NCI-H69 (cell line): ENCODE measurements at regions not wholly inside any gene's neighbourhood (a gene's known extent, or its start where the extent isn't known, plus 50 kb on each side); places are given as distances from the start of the nearest gene placed in this dataset.
"Not testable (repeated sequence)": the region's sequence is repeated elsewhere in the genome, so short reads cannot be mapped to it uniquely, and the experiment has no call there.

Experiments used
- DNase-seq: peaks from one replicate; lab custom pipeline; 2025; lab: John Stamatoyannopoulos, UW

DNA sequence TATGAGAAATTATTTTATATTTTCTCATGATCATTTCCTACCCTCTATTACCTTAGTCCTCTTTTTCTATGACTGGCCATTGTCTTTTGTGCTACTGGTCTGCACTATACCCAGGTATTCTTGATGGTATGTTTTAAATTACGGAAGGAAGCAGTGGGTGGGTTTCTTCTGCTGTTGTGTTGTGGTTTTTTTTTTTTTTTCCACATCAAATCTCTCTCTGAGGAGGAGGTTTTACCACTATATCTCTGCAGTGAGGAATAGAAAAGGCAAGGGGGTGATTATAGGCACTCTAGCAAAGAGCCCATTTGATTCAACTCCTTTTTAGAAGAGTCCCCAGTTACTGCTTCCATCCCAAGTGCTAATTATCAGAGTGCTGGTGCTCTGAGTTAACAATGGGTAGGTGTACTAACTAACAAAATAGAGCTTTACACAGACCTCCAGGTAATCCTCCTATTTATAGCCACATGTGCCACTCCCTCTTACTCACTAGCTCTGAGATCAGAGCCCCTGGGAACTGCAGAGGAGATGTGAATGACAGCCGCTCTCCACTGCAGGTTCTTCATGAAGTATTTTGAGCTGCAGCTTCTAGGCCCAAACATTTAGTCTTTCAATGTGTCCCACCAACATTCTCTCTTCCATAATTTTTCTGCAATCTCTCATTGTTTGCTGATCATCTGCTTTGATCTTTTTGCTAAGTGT, 301.6 kb upstream of the GULP1 start:
- peak; percentile 81 for DNase-seq

DNA sequence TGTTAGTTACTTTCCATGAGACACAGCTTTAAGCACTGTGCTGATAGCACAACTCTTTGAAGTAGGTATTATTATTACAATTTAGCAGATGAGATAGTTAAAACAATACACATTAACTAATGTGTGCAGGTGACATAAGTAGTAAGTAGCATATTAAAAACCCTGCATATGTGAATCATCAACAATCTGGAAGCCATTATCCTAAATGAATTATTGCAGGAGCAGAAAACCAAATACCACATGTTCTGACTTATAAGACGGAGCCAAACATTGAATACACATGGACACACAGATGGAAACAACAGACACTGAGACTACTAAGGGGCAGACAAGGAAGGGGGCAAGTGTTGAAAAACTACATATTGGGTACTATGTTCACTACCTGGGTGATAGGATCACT, 300.3 kb upstream of the GULP1 start:
- DNase-seq = peak; percentile 59

DNA sequence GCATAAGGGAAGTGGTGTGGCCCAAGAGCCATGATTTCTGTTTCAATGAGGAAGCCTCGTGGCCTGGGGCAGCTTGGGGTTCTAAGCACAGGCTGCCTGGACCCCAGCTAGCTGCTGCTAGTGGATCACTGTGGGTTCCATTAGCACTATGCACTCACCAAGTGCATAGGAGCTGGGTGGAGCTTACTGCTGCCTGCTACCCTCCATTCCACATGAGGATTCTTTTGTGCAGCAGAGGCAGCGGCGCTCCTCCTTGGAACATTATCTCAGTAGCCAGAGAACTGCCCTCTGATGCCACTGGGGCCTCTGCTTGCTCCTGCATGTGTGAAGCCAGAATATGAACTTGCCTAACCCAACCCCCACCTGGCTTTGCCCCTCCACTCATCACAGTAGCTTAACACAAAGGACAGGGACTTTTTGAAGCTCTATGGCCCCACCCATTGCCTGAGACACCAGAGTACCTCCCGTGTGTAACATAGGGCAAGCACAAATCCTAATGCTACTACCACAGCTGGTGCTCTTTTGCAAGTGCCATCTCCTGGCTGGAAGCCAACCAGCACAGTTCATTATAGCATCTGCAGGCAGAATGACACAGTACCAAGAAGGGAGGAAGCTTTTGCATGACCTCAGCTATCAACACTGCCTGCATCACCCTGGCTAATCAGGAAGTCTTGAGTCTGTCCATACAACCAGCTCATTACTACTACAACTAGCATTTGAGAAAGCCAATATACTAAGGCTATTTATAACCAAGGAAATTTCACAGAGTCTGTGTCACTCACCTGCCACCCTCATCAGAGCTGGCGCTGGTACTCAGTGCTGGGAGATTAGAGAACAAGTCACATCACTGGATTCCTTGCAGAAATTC, 297.0 kb upstream of the GULP1 start:
- peak; percentile 90 for DNase-seq

DNA sequence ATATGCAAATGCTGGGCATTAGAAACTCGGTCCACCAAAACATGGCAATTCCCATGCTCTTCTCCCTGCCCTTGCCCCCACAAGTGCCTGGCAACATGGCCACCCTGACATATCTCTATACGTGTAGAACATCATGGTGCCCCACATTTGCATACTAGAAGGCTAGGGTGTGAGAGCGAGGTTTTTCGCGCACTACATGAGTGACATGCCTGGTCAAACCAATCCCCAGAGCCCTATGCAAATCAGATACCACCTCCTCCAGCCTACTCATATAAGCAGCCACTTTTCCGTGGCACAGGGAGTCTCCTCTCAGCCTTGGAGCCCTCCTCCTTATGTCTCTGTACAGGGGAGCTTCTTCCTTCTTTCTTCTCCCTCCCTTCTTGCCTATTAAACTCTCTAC, 296.1 kb upstream of the GULP1 start:
- DNase-seq = no peak

DNA sequence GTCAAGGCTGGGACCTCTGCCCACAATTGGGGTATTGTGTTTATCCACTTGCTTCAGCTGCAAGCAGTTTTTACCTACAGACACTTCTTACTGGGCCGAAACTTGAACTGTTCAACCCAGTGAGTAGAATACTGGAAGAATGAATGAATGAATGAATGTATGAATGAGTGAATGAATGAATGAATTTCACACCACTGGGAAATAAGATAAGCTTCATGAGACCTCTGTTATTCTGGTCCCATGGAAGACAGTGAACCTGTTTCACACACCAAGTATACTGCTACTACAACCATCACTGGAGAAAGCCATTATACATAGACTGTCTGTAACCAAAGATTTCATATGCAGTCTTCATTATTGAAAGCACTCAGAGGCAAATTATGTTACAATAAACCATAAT, 295.0 kb upstream of the GULP1 start:
- no peak for DNase-seq

DNA sequence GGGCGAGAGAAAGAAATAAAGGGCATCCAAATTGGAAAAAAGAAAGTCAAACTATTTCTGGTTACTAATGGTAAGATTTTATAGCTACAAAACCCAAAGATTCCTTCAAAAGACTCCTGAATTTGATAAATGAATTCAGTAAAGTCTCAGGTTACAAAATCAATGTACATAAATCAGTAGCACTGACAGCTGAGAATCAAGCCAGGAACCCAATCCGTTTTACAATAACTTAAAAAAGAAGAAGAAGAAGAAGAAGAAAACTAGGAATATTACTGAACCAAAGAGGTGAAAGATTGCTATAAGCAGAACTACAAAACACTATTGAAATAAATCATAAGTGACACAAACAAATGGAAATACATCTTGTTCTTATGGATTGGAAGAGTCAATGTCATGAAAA, 291.5 kb upstream of the GULP1 start:
- no peak for DNase-seq

DNA sequence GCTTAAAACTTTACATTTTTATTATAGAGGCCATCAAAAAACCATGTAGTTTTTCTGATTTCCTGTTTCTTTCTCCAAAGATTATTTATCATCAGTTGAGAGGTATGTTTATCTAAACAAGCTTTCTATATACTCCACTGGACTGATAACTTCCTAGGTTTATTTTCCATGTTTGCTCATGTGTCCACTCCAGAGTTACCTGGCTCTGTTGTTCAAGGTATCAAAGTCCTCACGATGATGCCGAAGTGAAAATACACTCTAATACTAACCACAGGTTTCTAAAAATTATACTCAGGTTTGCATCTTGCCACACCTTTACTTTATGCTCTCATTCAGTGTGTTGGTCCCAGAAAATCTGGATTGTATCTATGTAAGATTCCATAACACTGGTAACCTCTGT, 287.9 kb upstream of the GULP1 start:
- no peak for DNase-seq

DNA sequence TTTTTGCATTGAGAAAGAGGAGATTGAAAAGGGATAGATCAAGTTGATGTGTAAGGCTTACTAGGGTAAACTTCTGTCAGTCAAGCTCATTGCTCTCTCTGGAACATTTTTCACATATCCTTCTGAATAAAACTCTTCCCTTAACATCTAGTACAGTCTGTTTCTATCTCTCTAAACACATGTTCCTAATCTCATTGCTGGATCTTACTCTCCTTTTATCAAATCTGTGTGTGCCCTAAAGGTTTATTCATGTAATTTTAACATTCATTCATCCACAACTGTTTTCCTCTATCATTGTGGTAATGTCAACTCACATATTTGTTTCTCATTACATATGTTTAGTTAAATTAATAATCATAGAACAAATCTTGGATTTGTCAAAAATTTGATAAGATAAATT, 277.9 kb upstream of the GULP1 start:
- DNase-seq = no peak

DNA sequence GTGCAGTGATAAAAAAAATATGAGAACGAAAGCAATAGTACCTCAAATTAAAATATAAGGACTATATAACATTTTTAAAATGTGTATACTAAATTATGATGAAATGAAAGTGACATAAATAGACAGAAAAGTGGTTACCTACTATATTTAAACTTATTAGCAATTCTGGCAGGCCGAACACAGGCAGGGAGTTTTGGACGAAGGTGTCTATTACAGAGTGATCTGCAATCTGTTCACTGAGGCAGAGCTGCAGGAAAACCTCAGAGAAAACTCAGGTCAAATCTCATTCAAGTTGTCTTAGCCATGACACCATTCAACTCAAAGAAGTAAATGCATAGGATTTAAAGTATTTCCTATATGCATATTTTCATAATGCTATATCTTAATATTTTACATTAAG, 274.8 kb upstream of the GULP1 start:
- DNase-seq = no peak

DNA sequence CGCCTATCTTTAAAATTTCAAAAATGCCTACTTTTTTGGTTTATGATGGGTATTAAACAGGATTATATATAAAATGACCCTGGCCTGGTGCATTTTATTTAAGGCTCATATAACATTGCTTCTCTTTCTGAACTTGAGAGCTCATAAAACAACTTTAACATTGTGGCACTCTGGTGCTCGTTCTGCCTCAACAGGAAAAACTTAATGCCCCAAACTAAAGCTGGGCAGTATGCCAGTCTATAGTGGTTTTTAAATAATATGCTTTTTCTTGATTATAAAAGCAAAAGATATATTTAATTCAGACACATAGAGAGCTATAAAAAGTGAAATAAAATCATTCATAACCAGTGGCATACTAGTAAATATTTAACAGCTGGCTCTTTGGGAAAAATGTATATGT, 269.3 kb upstream of the GULP1 start:
- no peak for DNase-seq

DNA sequence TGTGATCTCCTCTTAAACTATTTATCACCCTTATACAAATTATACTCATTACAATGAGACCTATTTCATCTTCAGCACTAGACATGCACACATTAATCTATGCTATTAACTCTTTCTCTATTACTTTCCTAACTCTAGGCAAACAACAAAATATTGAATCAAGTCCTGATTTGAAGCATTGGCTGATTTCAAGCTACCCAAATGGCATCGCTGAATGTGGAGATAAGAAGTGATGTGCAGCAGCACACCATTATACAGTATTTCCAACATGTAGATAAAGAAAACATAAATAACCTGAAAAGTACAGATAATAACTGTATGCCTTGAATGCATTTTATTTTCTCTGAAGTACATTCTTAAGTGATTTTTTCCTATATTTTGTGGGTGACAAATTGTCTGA, 268.6 kb upstream of the GULP1 start:
- DNase-seq = no peak

DNA sequence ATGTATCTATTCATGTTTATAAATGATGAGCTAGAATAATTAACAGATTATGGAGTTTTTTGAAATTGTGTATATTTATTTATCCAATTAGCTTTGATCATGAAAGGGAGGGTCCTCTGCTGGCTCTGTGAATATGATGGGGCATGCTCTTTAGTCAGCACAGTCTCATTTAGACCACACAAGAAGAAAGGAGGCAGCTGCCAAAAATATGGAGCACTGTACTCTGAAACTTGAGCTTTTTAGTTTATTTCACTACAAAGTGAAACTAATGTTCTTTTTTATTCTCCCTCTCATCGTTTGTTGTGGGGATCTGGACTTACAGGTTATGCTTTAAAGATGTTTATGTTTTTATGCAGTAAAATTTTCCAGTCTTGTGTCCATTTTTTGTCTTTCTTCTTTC, 266.9 kb upstream of the GULP1 start:
- DNase-seq = no peak

DNA sequence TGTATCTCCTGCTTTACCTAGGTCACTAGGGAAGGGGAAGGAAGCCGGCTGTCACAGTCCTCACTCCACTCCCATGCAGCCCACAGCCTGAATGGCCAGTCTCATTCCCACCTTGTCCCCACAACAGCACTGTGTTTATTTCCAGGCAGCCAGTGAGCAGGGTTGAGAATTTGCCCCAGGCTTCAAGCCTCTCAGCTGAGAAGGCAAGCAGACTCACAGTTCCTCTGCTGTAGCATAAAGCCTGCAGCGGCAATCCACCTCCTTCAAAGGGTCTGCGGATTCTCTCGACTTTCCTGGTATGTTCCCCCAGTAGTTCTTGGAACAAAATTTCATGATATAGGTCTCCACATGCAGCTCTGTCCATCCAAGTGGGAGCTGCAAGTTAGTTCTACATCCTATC, 262.9 kb upstream of the GULP1 start:
- DNase-seq = no peak

DNA sequence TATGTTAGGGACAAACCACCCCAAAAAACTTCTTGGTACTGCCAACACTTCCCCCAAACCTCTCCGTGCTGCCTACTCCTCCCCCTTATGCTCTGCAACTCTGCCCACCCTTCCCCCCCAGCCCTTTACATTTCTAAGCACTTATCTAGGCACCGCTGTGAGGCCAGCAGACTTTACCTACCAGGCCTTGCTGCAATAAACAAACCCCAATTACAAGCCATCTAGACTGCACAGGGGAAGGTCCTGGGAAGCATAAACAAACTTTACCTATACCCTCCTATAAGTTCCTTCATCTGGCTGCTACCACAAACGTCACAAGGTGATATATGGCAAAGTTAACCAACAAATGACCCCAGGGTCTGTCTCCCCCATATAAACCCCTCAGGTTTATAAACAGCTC, 259.4 kb upstream of the GULP1 start:
- no peak for DNase-seq

DNA sequence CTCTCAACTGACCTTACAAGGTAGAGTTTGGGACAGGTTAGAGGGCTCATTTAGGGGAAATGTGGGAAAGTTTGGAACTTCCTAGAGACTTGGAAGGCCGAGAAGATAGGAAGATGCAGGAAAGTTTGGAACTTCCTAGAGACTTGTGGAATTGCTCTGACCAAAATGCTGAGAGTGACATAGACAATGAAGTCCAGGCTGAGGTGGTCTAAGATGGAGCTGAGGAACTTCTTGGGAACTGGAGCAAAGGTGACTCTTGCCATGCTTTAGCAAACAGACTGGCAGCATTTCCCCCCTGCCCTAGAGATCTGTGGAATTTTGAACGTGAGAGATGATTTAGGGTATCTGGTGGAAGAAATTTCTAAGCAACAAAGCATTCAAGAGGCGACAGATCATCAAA, 258.9 kb upstream of the GULP1 start:
- DNase-seq = no peak

DNA sequence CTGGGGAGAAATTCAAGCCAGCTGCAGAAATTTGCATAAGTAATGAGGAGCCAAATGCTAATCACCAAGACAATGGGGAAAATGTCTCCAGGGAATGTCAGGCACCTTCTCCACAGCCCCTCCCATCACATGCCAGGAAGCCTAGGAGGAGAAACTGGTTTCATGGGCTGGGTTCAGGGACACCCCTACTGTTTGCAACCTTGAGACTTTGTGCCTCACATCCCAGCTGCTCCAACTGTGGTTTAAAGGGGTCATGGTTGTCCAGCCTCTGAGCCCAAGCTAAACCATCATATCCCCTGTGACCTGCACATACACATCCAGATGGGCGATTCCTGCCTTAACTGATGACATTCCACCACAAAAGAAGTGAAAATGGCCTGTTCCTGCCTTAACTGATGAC, 258.4 kb upstream of the GULP1 start:
- peak; percentile 15 for DNase-seq

DNA sequence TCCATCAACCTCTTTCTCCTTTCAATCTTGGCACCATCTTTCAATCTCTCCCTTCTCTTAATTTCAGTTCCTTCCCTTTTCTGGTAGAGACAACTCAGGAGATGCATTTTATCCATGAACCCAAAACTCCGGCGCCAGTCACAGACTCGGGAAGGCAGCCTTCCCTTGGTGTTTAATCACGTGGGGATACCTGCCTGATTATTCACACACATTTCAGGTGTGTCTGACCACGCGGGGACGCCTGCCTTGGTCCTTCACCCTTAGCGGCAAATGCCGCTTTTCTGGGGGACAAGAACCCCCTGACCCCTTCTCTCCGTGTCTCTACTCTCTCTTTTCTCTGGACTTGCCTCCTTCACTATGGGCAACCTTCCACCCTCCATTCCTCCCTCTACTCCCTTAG, 257.6 kb upstream of the GULP1 start:
- not testable (repeated sequence) for DNase-seq

DNA sequence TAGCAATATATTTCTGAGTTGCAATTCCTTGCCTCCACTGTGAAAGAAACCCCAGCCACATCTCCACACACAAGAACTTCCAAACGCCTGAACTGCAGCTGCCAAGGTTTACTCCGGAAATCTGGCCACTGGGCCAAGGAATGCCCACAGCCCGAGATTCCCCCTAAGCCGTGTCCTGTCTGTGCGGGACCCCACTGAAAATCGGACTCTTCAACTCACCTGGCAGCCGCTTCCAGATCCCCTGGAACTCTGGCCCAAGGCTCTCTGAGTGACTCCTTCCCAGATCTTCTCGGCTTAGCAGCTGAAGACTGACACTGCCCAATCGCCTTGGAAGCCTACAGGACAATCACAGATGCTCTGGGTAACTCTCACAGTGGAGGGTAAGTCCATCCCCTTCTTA, 256.3 kb upstream of the GULP1 start:
- not testable (repeated sequence) for DNase-seq

DNA sequence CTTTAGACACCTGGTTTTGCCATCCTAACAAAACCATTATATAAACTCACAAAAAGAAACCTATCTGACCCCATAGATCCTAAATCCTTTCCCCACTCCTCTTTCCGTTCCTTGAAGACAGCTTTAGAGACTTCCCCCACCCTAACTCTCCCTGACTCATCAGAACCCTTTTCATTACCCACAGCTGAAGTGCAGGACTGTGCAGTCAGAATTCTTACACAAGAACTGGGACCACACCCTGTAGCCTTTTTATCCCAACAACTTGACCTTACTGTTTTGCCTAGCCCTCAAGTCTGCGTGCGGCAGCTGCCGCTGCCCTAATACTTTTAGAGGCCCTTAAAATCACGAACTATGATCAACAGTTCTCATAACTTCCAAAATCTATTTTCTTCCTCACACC, 254.9 kb upstream of the GULP1 start:
- not testable (repeated sequence) for DNase-seq

DNA sequence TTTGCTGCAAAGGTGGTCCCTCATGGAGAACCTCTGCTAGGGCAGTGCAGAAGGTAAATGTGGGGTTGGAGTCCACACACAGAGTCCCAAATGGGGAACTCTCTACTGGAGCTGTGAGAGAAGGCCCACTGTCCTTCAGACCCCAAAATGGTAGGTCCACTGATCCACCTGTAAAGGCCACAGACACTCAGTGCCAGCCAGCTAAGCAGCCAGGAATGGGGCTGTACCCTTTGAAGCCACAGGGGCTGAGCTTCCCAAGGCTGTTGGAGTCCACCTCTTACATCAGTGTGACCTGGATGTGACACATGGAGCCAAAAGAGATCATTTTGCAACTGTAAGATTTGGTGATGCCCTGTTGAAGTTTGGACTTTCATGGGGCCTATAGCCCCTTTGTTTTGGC, 252.4 kb upstream of the GULP1 start:
- DNase-seq = no peak

DNA sequence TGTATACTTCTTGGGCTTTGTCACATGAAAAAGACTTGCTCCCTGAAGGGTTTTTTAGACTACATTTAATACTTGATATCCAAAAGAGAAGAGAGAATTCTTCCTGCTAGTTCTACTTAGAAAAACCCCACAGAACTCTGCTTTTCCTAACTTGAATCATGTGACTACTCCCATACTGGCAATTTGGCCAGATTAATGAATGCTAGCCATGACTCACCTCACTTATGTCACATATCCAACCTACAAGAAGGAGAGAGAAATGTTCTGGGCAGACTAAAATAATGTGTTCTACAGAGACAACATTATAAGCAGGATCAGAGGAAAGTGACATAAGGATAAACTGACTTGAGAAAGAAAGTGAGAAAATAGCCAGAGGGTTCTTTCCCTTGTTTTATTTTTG, 249.3 kb upstream of the GULP1 start:
- peak; percentile 23 for DNase-seq

DNA sequence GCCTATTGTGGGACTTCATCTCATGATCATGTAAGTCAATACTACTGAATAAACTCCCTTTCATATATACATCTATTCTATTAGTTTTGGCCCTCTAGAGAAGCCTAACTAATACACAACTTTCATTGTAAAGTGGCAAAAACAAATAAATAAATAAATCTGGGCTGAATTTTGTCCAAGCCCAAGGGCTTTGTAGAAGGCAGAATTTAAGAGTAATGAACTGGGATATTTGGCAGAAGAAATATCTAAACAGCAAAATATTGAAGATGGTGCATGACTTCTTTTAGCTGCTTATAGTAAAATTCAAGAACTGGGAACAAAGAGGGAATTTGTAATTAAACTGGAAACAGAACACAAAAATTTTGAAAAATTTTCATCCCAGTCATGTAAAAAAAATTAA, 246.7 kb upstream of the GULP1 start:
- DNase-seq = no peak

DNA sequence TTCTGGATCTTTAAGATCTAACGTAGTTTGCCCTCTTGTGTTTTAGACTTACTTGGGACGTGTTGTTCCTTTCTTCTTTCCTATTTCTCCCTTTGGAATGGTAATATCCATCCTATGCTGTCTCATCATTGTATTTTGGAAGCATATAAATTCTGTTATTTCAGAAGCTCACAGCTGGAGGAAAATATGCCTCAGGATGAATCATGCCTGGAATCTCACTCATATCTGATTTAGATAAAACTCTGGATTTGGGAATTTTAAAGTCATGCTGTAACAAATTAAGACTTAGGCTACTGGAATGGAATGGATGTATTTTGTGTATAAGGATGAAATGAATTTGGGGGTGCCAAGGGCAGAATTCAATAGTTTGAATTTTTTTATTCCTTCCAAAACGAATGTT, 245.2 kb upstream of the GULP1 start:
- DNase-seq = no peak

DNA sequence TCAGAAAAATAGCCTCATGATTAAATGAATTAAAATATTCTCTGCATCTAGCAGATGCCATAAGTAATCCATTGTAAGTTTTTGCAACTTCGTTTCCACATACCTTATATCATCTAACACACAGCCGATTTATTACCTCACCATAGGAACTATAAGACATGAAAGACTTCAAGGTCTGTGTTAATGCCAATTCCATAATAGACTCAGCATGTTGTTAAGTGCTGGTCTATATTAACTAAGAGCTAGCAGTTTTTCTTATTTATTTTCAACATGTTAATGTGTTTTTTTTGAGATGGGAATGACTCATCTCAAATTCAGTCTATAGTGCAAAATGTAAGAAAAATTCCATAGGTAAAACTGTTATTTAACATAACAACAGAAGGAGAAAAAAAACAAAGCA, 243.9 kb upstream of the GULP1 start:
- peak; percentile 51 for DNase-seq
